GM23338 (cell line): ENCODE measurements at regions not wholly inside any gene's neighbourhood (a gene's known extent, or its start where the extent isn't known, plus 50 kb on each side); places are given as distances from the start of the nearest gene placed in this dataset.

Experiments used
- ATAC-seq: fragments of 200-7000 bp; cut with Tn5 transposase; 3 replicates; pipeline ENCODE4 v1.9.1; 2020
- DNase-seq: peaks from one replicate; pipeline ENCODE4 v3.0.0-alpha.2; 2015; ENCODE audit warnings: low spot score
- H2AFZ ChIP-seq: fragments of 200-600 bp; sonication (generic); 2 replicates; pipeline ENCODE4 v1.8.0; 2016; ENCODE audit warnings: antibody characterized with exemption, mild to moderate bottlenecking, moderate library complexity
- H3F3A ChIP-seq: fragments of 200-600 bp; sonication (generic); replicated peaks from 2 replicates; pipeline ENCODE4 v1.8.0; 2017; ENCODE audit warnings: antibody characterized with exemption, mixed run types, low read depth
- H3K27ac ChIP-seq: fragments of 200-600 bp; sonication (generic); 2 replicates; pipeline ENCODE4 v1.6.1; 2016; ENCODE audit warnings: low read depth
- H3K27me3 ChIP-seq: fragments of 200-600 bp; sonication (generic); 2 replicates; pipeline ENCODE4 v1.8.0; 2016; ENCODE audit warnings: mild to moderate bottlenecking, mixed run types, moderate library complexity; ENCODE audit not compliant: insufficient read depth
- H3K36me3 ChIP-seq: fragments of 200-600 bp; sonication (generic); 2 replicates; pipeline ENCODE4 v1.8.0; 2016; ENCODE audit warnings: mild to moderate bottlenecking; ENCODE audit not compliant: insufficient read depth
- H3K4me1 ChIP-seq: fragments of 200-600 bp; sonication (generic); 2 replicates; pipeline ENCODE4 v1.8.0; 2016; ENCODE audit warnings: mild to moderate bottlenecking, moderate library complexity; ENCODE audit not compliant: insufficient read depth
- H3K4me2 ChIP-seq: fragments of 200-600 bp; sonication (generic); 2 replicates; pipeline ENCODE4 v1.7.1; 2017; ENCODE audit warnings: mixed run types
- H3K4me3 ChIP-seq: fragments of 200-600 bp; sonication (generic); 2 replicates; pipeline ENCODE4 v1.6.1; 2016; ENCODE audit warnings: mixed run types
- H3K79me2 ChIP-seq: fragments of 200-600 bp; sonication (generic); replicated peaks from 2 replicates; pipeline ENCODE4 v1.8.0; 2017; ENCODE audit warnings: mild to moderate bottlenecking; ENCODE audit not compliant: insufficient read depth
- H3K9me2 ChIP-seq: fragments of 200-600 bp; sonication (generic); 2 replicates; pipeline ENCODE4 v1.8.0; 2017; ENCODE audit not compliant: insufficient read depth
- H4K20me1 ChIP-seq: fragments of 200-600 bp; sonication (generic); replicated peaks from 2 replicates; pipeline ENCODE4 v1.8.0; 2017; ENCODE audit warnings: mild to moderate bottlenecking; ENCODE audit not compliant: insufficient read depth
- H3K27ac Mint-ChIP-seq: 2 replicates; pipeline ENCODE4 v1.8.0; 2020; ENCODE audit warnings: inconsistent platforms, mild to moderate bottlenecking, moderate library complexity, mixed read lengths
- H3K27me3 Mint-ChIP-seq: 3 replicates; pipeline ENCODE4 v1.8.0; 2022; ENCODE audit warnings: low read depth, mild to moderate bottlenecking, moderate library complexity, mixed read lengths, inconsistent platforms; ENCODE audit not compliant: insufficient read depth, poor library complexity
- H3K36me3 Mint-ChIP-seq: 3 replicates; pipeline ENCODE4 v1.8.0; 2021; ENCODE audit warnings: low read depth, mild to moderate bottlenecking, inconsistent platforms, moderate library complexity, mixed read lengths
- H3K4me1 Mint-ChIP-seq: 3 replicates; pipeline ENCODE4 v1.8.0; 2020; ENCODE audit warnings: mild to moderate bottlenecking, inconsistent platforms, mixed read lengths
- H3K4me3 Mint-ChIP-seq: 3 replicates; pipeline ENCODE4 v1.8.0; 2021; ENCODE audit warnings: moderate library complexity, mild to moderate bottlenecking, inconsistent platforms, mixed read lengths
- H3K9me3 Mint-ChIP-seq: 3 replicates; pipeline ENCODE4 v1.8.0; 2020; ENCODE audit warnings: moderate library complexity, mild to moderate bottlenecking, inconsistent platforms, mixed read lengths
- CREB1 ChIP-seq: fragments of 250-450 bp; sonication (Bioruptor Pico); IDR thresholded peaks from 2 replicates; pipeline ENCODE4 v1.5.0; 2020; ENCODE audit warnings: low read depth, mild to moderate bottlenecking, moderate library complexity
- EZH2 ChIP-seq: fragments of 200-600 bp; sonication (generic); IDR thresholded peaks from one replicate; pipeline ENCODE4 v1.8.0; 2017; ENCODE audit warnings: antibody characterized with exemption, mild to moderate bottlenecking, low read depth; ENCODE audit not compliant: unreplicated experiment
- JUNB ChIP-seq: IDR thresholded peaks from one replicate; pipeline ENCODE4 v1.6.1; 2016; ENCODE audit warnings: antibody characterized with exemption; ENCODE audit not compliant: unreplicated experiment
- NANOG ChIP-seq: IDR thresholded peaks from 2 replicates; pipeline ENCODE4 v1.6.1; 2016; ENCODE audit warnings: antibody characterized with exemption, borderline replicate concordance
- REST ChIP-seq: IDR thresholded peaks from one replicate; pipeline ENCODE4 v1.6.1; 2018; ENCODE audit warnings: antibody characterized with exemption; ENCODE audit not compliant: unreplicated experiment
- STAT1 ChIP-seq: IDR thresholded peaks from one replicate; pipeline ENCODE4 v1.6.1; 2016; ENCODE audit warnings: antibody characterized with exemption; ENCODE audit not compliant: unreplicated experiment
- ZNF462 ChIP-seq: fragments of 250-450 bp; sonication (Bioruptor Pico); IDR thresholded peaks from 2 replicates; pipeline ENCODE4 v1.5.0; 2020; ENCODE audit warnings: mild to moderate bottlenecking, moderate library complexity

GRCh38 chr10:21308946-21309345, 216.5 kb downstream of the SKIDA1 start (continued):
- no peak for TF ChIP-seq ZNF462 (CRISPR knock-in tag)

GRCh38 chr10:21308018-21308417, 217.5 kb downstream of the SKIDA1 start:
- DNase-seq = no peak
- H2AFZ ChIP-seq = no peak overlapping the region
- H3K9me3 Mint-ChIP-seq = no peaks in the 10 kb centered on the region
- TF ChIP-seq STAT1 (no peak), REST (no peak), JUNB (no peak), CREB1 (no peak), NANOG (no peak), EZH2 (no peak)

More at GRCh38 chr10:21308018-21308417, 217.5 kb downstream of the SKIDA1 start:
- Histone ChIP-seq H3K4me2 (no peak overlapping the region), H3K9me2 (0 out of 2 replicates have a peak, but pooled peaks cover 6% of the 10 kb centered on the region), H3K36me3 (no peaks in the 10 kb centered on the region), H3K79me2 (no peaks in the 10 kb centered on the region), H3K4me1 (peaks cover 9% of the 10 kb centered on the region; the same call in 1 of the 2 replicates), H3F3A (no peaks in the 10 kb centered on the region), H3K4me3 (no peak overlapping the region), H3K27me3 (no peaks in the 10 kb centered on the region), H3K27ac (no peak overlapping the region), H4K20me1 (no peaks in the 10 kb centered on the region)
- Mint-ChIP-seq H3K36me3 (no peaks in the 10 kb centered on the region), H3K4me1 (peaks cover 4% of the 10 kb centered on the region), H3K27ac (no peak overlapping the region), H3K27me3 (peaks cover 7% of the 10 kb centered on the region), H3K4me3 (no peak overlapping the region)
- ATAC-seq = no peak
